Nephron (organoid): ENCODE measurements at regions not wholly inside any gene's neighbourhood (a gene's known extent, or its start where the extent isn't known, plus 50 kb on each side); places are given as distances from the start of the nearest gene placed in this dataset.

Experiments
- H3K27ac Mint-ChIP-seq, 3 experiments: 2 replicates each; pipeline ENCODE4 v1.8.0; 2020; ENCODE audit warnings: mixed read lengths in 3 of 3, mild to moderate bottlenecking in 2 of 3, moderate library complexity in 1 of 3
- H3K27me3 Mint-ChIP-seq: 2 replicates; pipeline ENCODE4 v1.8.0; 2021; ENCODE audit warnings: low read depth, mild to moderate bottlenecking, moderate library complexity, mixed read lengths
- H3K36me3 Mint-ChIP-seq: 2 replicates; pipeline ENCODE4 v1.8.0; 2020; ENCODE audit warnings: low read depth, mixed read lengths
- H3K4me1 Mint-ChIP-seq: 2 replicates; pipeline ENCODE4 v1.8.0; 2020; ENCODE audit warnings: mixed read lengths
- H3K4me3 Mint-ChIP-seq, 3 experiments: 2 replicates each; pipeline ENCODE4 v1.8.0; 2020; ENCODE audit warnings: mild to moderate bottlenecking in 3 of 3, mixed read lengths in 3 of 3, moderate library complexity in 2 of 3
- H3K9me3 Mint-ChIP-seq: 2 replicates; pipeline ENCODE4 v1.8.0; 2020; ENCODE audit warnings: mixed read lengths
- CTCF ChIP-seq, 3 experiments: fragments of 200-600 bp; sonication (generic); IDR thresholded peaks; one replicate each; pipeline ENCODE4 v1.5.0; 2021; ENCODE audit warnings: antibody characterized with exemption in 3 of 3; ENCODE audit not compliant: unreplicated experiment in 3 of 3

DNA sequence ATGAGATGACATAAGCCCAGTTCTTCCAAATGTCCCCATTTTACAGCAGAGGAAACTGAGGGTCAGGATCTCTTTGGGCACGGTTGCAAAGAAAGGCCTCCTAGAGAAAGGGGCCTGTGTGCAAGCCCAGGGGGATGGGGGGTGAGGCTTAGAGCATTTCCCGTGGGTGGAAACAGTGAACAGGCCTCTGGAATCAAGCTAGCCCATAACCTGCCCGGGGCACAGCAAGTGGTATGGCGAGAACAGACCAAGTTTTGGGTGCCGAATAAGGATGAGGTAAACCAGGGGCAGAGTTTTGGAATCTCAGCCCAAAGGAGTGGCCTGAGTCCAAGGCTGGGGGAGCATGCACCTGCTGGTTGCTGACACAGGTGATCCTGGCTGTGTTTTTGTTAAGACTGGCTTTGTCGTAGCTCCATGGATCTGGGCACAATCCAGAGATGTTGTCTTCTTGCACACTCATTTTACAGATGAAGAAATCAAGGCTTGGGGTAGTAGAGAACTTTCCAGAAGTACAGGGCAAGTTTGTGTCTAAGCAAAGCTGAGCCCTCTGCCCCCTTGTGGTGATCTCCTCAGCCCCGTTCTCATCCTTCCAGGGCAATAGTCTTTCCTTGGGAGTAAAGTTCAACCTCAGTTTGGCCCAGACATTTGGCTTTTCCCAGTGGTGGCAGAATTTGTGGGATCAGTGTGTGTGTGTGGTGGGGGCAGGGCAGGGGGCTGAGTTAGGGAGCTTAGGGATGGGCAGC lies 53.5 kb upstream of the MYEOV start:
- TF ChIP-seq CTCF (IDR thresholded peaks at IDR 0.05; ENCODE audit: unreplicated experiment in 3 of 3), result no peak
- Mint-ChIP-seq H3K27me3 (peaks cover 9% of the 10 kb centered on the region), H3K36me3 (no peaks in the 10 kb centered on the region), H3K4me1 (peaks cover 13% of the 10 kb centered on the region), H3K9me3 (peaks cover 6% of the 10 kb centered on the region), H3K27ac (no peak overlapping the region), H3K4me3 (no peak overlapping the region)

DNA sequence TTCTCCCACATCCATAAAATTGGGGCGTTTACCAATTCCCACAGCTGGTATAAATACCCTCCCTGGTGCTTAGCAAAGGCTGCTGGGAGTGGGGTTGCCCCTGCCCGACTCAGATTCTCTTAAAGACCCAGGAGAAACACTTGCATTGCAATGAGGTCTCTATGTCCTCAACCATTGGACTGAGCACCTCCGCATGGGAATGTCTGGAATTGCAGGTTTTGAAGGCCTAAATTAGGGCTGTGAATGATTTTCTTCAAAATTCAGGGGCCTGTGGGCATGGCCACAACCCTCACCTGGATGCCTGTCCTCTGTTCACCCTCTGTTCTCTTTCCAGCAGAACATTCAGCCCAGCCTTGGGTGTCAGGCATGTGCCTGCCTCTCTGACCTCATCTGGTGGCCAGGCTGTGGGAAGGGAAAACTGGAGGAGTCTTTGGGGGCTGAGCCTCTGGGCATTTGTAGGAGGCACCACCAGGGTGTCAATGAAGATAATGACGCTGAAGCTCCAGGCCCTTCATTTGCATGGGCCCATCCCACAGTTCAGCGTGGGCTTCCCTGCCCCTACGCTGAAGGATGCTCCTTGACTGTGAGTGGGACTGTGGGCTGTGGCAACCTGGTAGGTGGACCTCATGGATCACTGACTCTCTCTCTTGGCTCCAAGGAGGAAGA lies 52.7 kb upstream of the MYEOV start:
- Mint-ChIP-seq H3K27ac (no peak overlapping the region), H3K27me3 (peaks cover 9% of the 10 kb centered on the region), H3K4me1 (peaks cover 15% of the 10 kb centered on the region), H3K4me3 (no peak overlapping the region), H3K9me3 (peaks cover 6% of the 10 kb centered on the region), H3K36me3 (no peaks in the 10 kb centered on the region)
- TF ChIP-seq CTCF (IDR thresholded peaks at IDR 0.05; ENCODE audit: unreplicated experiment in 3 of 3), result no peak

- peak overlapping the region in 1 of 3 experiments; percentile 49 for H3K27ac Mint-ChIP-seq
Observed at GRCh38 chr11:69241844-69242243, 52.1 kb upstream of the MYEOV start.

GRCh38 chr11:69242266-69242920 lies 51.6 kb upstream of the MYEOV start:
- Mint-ChIP-seq H3K27me3 (peaks cover 9% of the 10 kb centered on the region), H3K36me3 (no peaks in the 10 kb centered on the region), H3K4me3 (no peak overlapping the region), H3K4me1 (peaks cover 17% of the 10 kb centered on the region), H3K9me3 (peaks cover 6% of the 10 kb centered on the region), H3K27ac (peak overlapping the region in 2 of 3 experiments; percentile 35 to 49)
- TF ChIP-seq CTCF (IDR thresholded peaks at IDR 0.05; ENCODE audit: unreplicated experiment in 3 of 3), result no peak

More at GRCh38 chr11:69241844-69242243, 52.1 kb upstream of the MYEOV start:
- Mint-ChIP-seq H3K4me1 (peaks cover 17% of the 10 kb centered on the region), H3K36me3 (no peaks in the 10 kb centered on the region), H3K4me3 (no peak overlapping the region), H3K9me3 (peaks cover 6% of the 10 kb centered on the region), H3K27me3 (peaks cover 9% of the 10 kb centered on the region)
- no peak for TF ChIP-seq CTCF (IDR thresholded peaks at IDR 0.05; ENCODE audit: unreplicated experiment in 3 of 3)

GRCh38 chr11:69243496-69244200 lies 50.3 kb upstream of the MYEOV start:
- H3K9me3 Mint-ChIP-seq, result peaks cover 2% of the 10 kb centered on the region

More at GRCh38 chr11:69243496-69244200, 50.3 kb upstream of the MYEOV start:
- no peak for TF ChIP-seq CTCF (IDR thresholded peaks at IDR 0.05; ENCODE audit: unreplicated experiment in 3 of 3)
- Mint-ChIP-seq H3K4me1 (peaks cover 17% of the 10 kb centered on the region), H3K27ac (no peak overlapping the region), H3K27me3 (peaks cover 13% of the 10 kb centered on the region), H3K4me3 (no peak overlapping the region), H3K36me3 (no peaks in the 10 kb centered on the region)
